Natural killer cell (primary cell): ENCODE measurements at regions not wholly inside any gene's neighbourhood (a gene's known extent, or its start where the extent isn't known, plus 50 kb on each side); places are given as distances from the start of the nearest gene placed in this dataset.

Experiments used
- ATAC-seq, 3 donors: fragments of 150-1000 bp in 2 of 3; fragments of 200-7000 bp in 1 of 3; cut with Tn5 transposase; 1 replicate in 1 of 3; 2 replicates in 2 of 3; pipeline ENCODE4 v1.10.0; 2021; ENCODE audit warnings: mild to moderate bottlenecking in 2 of 3, moderate library complexity in 2 of 3
- DNase-seq, 2 donors: peaks; one replicate each; pipeline versions ENCODE4 v3.0.0 to v3.0.0-alpha.2; 2013 to 2021; ENCODE audit warnings: mixed read lengths in 1 of 2
- H3K27ac ChIP-seq: one replicate; pipeline ENCODE4 v1.5.1; 2013; ENCODE audit warnings: mild to moderate bottlenecking, low read length
- H3K27me3 ChIP-seq: one replicate; pipeline ENCODE4 v1.6.1; 2013; ENCODE audit warnings: low read length; ENCODE audit not compliant: control insufficient read depth, insufficient read depth
- H3K36me3 ChIP-seq: one replicate; pipeline ENCODE4 v1.6.1; 2013; ENCODE audit warnings: low read length; ENCODE audit not compliant: control insufficient read depth, insufficient read depth
- H3K4me1 ChIP-seq: one replicate; pipeline ENCODE4 v1.6.1; 2013; ENCODE audit warnings: low read length; ENCODE audit not compliant: control insufficient read depth, insufficient read depth
- H3K4me3 ChIP-seq: one replicate; pipeline ENCODE4 v1.5.1; 2013; ENCODE audit warnings: low read length
- H3K9me3 ChIP-seq: one replicate; pipeline ENCODE4 v1.6.1; 2013; ENCODE audit warnings: low read length; ENCODE audit not compliant: control insufficient read depth, insufficient read depth
- H3K27ac Mint-ChIP-seq, 2 donors: one replicate each; pipeline ENCODE4 v1.8.0; 2022; ENCODE audit warnings: mild to moderate bottlenecking in 2 of 2, mixed read lengths in 2 of 2, moderate library complexity in 1 of 2
- H3K27me3 Mint-ChIP-seq, 2 donors: one replicate each; pipeline ENCODE4 v1.8.0; 2022; ENCODE audit warnings: low read depth in 2 of 2, mixed read lengths in 2 of 2
- H3K36me3 Mint-ChIP-seq: one replicate; pipeline ENCODE4 v1.8.0; 2022; ENCODE audit warnings: mixed read lengths
- H3K4me1 Mint-ChIP-seq, 2 donors: one replicate each; pipeline ENCODE4 v1.8.0; 2022; ENCODE audit warnings: mixed read lengths in 2 of 2
- H3K4me3 Mint-ChIP-seq: one replicate; pipeline ENCODE4 v1.8.0; 2022; ENCODE audit warnings: mild to moderate bottlenecking, moderate library complexity, mixed read lengths
- H3K9me3 Mint-ChIP-seq, 2 donors: one replicate each; pipeline ENCODE4 v1.8.0; 2022; ENCODE audit warnings: mixed read lengths in 2 of 2
- WGBS: methylation state at CpG from one replicate; pipeline ENCODE4 v1.1.7; 2013; ENCODE audit warnings: missing lambda C conversion rate; ENCODE audit not compliant: insufficient coverage; 5-methylcytosine and 5-hydroxymethylcytosine counted together
- intact Hi-C: fragments of 100-400 bp; cut with micrococcal nuclease; formaldehyde crosslinking; loops from one replicate; pipeline ENCODE4 v1.14.2; 2022
- TF ChIP-seq, protein P1 (sequence below): fragments of 200-600 bp; IDR thresholded peaks from one replicate; pipeline ENCODE4 v1.8.0; 2022; ENCODE audit warnings: antibody characterized with exemption

- H3K4me3 Mint-ChIP-seq, result no peak overlapping the region
- TF ChIP-seq, protein P1, sequence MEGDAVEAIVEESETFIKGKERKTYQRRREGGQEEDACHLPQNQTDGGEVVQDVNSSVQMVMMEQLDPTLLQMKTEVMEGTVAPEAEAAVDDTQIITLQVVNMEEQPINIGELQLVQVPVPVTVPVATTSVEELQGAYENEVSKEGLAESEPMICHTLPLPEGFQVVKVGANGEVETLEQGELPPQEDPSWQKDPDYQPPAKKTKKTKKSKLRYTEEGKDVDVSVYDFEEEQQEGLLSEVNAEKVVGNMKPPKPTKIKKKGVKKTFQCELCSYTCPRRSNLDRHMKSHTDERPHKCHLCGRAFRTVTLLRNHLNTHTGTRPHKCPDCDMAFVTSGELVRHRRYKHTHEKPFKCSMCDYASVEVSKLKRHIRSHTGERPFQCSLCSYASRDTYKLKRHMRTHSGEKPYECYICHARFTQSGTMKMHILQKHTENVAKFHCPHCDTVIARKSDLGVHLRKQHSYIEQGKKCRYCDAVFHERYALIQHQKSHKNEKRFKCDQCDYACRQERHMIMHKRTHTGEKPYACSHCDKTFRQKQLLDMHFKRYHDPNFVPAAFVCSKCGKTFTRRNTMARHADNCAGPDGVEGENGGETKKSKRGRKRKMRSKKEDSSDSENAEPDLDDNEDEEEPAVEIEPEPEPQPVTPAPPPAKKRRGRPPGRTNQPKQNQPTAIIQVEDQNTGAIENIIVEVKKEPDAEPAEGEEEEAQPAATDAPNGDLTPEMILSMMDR, result no peak
- Histone ChIP-seq H3K27ac (no peak overlapping the region), H3K4me3 (no peak overlapping the region), H3K27me3 (no peaks in the 10 kb centered on the region), H3K4me1 (no peaks in the 10 kb centered on the region), H3K9me3 (no peaks in the 10 kb centered on the region), H3K36me3 (no peaks in the 10 kb centered on the region)
- intact Hi-C loops, result no loop called here
- no peak overlapping the region for H3K27ac Mint-ChIP-seq
- no peak for DNase-seq
- H3K9me3 Mint-ChIP-seq, result peaks cover 0 to 3% of the 10 kb centered on the region in 2 donors
- no peaks in the 10 kb centered on the region for H3K36me3 Mint-ChIP-seq
- H3K27me3 Mint-ChIP-seq, result peaks cover 0 to 3% of the 10 kb centered on the region in 2 donors
- no peak for ATAC-seq
- no peaks in the 10 kb centered on the region for H3K4me1 Mint-ChIP-seq
Measured at GRCh38 chr3:135865085-135865484, 100.4 kb upstream of the PPP2R3A start.

GRCh38 chr3:135865553-135865952, 100.0 kb upstream of the PPP2R3A start:
- TF ChIP-seq, protein P1, result no peak
- intact Hi-C loops, result no loop called here
- H3K36me3 Mint-ChIP-seq, result no peaks in the 10 kb centered on the region
- 73% methylated on average over 2 of the region's 2 CpGs for WGBS
- Histone ChIP-seq H3K4me3 (no peak overlapping the region), H3K36me3 (no peaks in the 10 kb centered on the region), H3K9me3 (no peaks in the 10 kb centered on the region), H3K4me1 (no peaks in the 10 kb centered on the region), H3K27ac (no peak overlapping the region), H3K27me3 (no peaks in the 10 kb centered on the region)
- H3K4me1 Mint-ChIP-seq, result no peaks in the 10 kb centered on the region
- H3K27me3 Mint-ChIP-seq, result peaks cover 0 to 3% of the 10 kb centered on the region in 2 donors
- ATAC-seq, result no peak
- H3K4me3 Mint-ChIP-seq, result no peak overlapping the region
- peaks cover 0 to 3% of the 10 kb centered on the region in 2 donors for H3K9me3 Mint-ChIP-seq
- DNase-seq, result no peak
- no peak overlapping the region for H3K27ac Mint-ChIP-seq

GRCh38 chr3:135867911-135868310, 97.6 kb upstream of the PPP2R3A start:
- peaks cover 0 to 3% of the 10 kb centered on the region in 2 donors for H3K27me3 Mint-ChIP-seq
- WGBS, result 100% methylated on average over 1 of the region's 1 CpG
- no peaks in the 10 kb centered on the region for H3K27me3 ChIP-seq
- intact Hi-C loops, result no loop called here
- H3K9me3 Mint-ChIP-seq, result peaks cover 4 to 6% of the 10 kb centered on the region in 2 donors
- H3K4me3 Mint-ChIP-seq, result no peak overlapping the region
- peaks cover 1% of the 10 kb centered on the region for H3K36me3 Mint-ChIP-seq
- ATAC-seq, result no peak
- H3K4me1 Mint-ChIP-seq, result no peaks in the 10 kb centered on the region
- H3K36me3 ChIP-seq, result no peaks in the 10 kb centered on the region
- TF ChIP-seq, protein P1, result no peak
- H3K27ac ChIP-seq, result no peak overlapping the region
- H3K9me3 ChIP-seq, result no peaks in the 10 kb centered on the region
- no peak overlapping the region for H3K27ac Mint-ChIP-seq
- H3K4me1 ChIP-seq, result no peaks in the 10 kb centered on the region
- H3K4me3 ChIP-seq, result no peak overlapping the region
- no peak for DNase-seq

GRCh38 chr3:135868801-135869200, 96.7 kb upstream of the PPP2R3A start:
- Mint-ChIP-seq H3K4me1 (no peaks in the 10 kb centered on the region), H3K9me3 (peaks cover 8 to 11% of the 10 kb centered on the region in 2 donors), H3K4me3 (no peak overlapping the region), H3K36me3 (peaks cover 10% of the 10 kb centered on the region), H3K27me3 (peaks cover 0 to 3% of the 10 kb centered on the region in 2 donors), H3K27ac (no peak overlapping the region)
- intact Hi-C loops, result no loop called here
- 88% methylated on average over 3 of the region's 3 CpGs for WGBS
- Histone ChIP-seq H3K27me3 (no peaks in the 10 kb centered on the region), H3K4me1 (no peaks in the 10 kb centered on the region), H3K9me3 (no peaks in the 10 kb centered on the region), H3K4me3 (no peak overlapping the region), H3K36me3 (no peaks in the 10 kb centered on the region), H3K27ac (no peak overlapping the region)
- DNase-seq (no peak), ATAC-seq (no peak)
- TF ChIP-seq, protein P1, result no peak
